ENCODE measurements at regions not wholly inside any gene's neighbourhood (a gene's known extent, or its start where the extent isn't known, plus 50 kb on each side); places are given as distances from the start of the nearest gene placed in this dataset.
"Not testable (repeated sequence)": the region's sequence is repeated elsewhere in the genome, so short reads cannot be mapped to it uniquely, and the experiment has no call there.

GRCh38 chr6:140554421-140554820 is 1180.0 kb upstream of the CITED2 start:
- no peak for DNase-seq

- no peak for DNase-seq
These were observed 1173.9 kb upstream of the CITED2 start for GRCh38 chr6:140548366-140548765.

DNA sequence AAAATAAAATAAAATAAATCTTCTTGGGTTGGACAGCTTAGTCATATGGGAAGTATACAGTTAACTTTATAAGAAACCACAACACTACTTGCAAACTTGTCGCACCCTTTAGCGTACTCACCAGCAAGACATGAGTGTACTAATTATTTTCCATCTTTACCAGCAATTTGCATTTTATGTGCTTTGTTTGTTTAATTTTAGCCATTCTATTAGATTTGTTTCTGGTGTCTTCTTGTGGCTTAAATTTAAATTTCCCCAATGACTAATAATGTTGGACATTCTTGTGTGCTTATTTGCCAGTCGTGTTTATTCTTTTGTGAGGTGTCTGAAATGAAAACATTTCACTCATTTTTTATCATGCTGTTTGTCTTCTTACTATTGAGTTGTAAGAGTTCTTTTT is 1172.2 kb upstream of the CITED2 start:
- DNase-seq: no peak

- DNase-seq: no peak
These were observed 1170.0 kb upstream of the CITED2 start for GRCh38 chr6:140544431-140544830.

GRCh38 chr6:140542863-140543262 is 1168.4 kb upstream of the CITED2 start:
- DNase-seq: no peak

- DNase-seq: no peak
These were observed 1166.8 kb upstream of the CITED2 start for GRCh38 chr6:140541288-140541687.

GRCh38 chr6:140540743-140541142 is 1166.3 kb upstream of the CITED2 start:
- no peak for DNase-seq

DNA sequence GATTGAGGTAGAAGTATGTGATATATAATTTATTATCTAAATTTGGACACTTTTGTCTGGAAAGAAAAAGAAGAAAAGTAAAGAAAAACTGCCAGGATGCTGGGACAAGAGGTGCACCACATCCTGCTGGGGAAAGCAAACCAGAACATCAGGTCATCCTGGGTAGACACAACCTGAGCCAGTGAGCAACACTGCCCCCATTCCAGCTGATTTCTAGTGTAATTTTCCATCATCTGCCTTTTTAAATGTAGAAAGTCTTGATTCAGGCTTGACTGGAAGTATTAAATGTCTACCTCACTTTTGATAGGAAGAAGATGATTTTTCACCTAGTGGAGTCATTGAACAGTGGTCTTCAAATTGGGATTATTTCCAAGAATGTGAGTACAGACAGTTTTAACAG is 1164.5 kb upstream of the CITED2 start:
- no peak for DNase-seq

- DNase-seq: no peak
These were observed 1163.6 kb upstream of the CITED2 start for GRCh38 chr6:140537834-140538705.

DNA sequence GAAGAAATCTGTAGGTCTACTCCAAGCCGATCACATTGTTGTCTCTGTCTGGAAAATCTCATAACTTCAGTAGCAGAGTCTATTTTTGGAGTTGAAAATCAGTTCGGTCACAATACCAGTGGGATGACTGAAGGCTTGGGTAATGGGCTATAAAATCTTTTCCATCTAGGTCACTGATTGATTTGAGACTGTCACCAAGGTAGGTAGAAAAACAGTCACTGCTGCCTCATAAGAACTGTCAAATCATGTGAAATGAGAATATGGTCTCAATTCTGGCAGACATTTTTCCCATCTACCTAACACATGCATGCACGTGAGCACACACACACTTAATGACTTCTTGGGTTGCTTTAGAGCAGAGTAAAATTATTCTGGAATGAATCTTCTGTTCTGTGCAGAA is 1162.8 kb upstream of the CITED2 start:
- DNase-seq: no peak

DNA sequence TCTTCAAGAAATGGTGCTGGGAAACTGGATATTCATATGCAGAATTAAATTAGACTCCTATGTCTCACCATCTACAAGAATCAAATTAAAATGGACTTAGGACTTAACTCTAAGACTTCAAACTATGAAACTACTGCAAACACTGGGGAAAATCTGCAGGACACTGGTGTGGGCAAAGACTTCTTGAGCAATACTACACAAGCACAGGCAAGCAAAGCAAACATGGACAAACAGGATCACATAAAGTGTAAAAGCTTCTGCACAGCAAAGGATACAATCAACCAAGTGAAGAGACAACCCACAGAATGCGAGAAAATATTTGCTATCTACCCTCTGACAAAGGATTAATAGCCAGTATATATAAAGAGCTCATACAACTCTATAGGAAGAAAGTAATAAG is 1161.1 kb upstream of the CITED2 start:
- DNase-seq: no peak

DNA sequence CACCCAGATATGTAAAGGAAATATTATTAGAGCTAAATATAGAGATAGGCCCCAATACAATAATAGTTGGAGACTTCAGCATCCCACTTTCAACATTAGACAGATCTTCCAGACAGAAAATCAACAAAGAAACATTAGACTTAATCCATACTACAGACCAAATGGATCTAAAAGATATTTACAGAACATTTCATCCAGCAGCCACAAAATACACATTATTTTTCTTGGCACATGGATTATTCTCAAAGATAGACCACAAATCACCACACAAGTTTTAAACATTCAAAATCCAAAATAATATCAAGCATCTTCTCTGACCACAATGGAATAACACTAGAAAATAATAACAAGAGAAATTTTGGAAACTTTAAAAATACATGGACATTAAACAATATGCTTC is 1159.1 kb upstream of the CITED2 start:
- no peak for DNase-seq

- no peak for DNase-seq
These were observed 1130.3 kb upstream of the CITED2 start for GRCh38 chr6:140504776-140505175.

- DNase-seq: no peak
These were observed 1126.4 kb upstream of the CITED2 start for GRCh38 chr6:140500849-140501248.

DNA sequence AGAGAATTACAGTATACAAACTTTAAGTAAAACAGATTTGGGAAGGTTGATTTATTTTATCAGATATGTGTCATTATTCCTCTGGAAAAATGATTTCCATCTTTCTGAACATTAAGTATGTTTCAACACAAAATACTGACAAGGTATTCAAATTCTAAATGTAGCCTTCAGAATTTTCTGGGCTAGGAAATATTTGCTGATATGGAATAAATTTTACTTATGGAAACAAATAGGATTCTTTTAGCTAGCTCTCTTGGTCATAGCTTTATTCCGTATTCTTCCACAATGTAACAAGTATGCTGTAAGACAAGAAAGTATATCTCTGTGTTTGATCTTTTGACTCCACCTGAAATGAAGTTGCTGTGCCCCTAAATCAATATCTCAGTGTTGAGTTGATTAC is 1125.2 kb upstream of the CITED2 start:
- DNase-seq: no peak

DNA sequence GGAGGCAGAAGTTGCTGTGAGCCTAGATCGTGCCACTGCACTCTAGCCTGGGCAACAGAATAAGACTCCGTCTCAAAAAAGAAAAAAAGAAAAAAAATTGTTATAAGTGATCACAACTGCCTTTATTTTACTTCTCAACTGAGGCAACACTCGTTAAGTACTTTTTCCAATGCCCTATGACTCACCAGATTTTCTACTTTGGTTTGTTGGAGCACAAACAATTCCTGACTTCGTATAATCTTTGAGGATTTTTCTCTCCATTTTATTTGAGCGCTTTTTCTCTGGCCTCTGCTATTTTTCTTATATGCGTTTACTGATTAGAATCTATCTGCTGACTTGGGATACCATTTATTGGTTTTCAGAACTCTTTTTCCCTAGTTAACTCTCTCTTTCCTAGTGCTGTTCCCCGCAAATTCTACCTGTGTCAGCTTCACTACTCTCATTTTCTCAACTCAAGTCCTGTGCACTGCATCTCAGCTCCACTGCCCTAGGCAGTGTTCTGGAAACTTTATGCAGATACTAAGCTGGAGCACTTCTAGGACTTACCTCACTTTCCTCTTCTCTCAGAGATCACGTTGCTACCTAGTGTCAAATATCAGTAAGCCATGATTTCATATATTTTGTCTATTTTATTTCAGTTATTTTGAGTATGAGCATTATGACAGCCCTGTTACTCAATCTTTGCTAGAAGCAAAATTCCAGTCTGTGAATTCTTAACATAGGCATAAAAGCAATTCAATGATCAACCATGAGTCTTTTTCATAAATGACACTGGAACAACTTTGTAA is 1120.1 kb upstream of the CITED2 start:
- no peak for DNase-seq

DNA sequence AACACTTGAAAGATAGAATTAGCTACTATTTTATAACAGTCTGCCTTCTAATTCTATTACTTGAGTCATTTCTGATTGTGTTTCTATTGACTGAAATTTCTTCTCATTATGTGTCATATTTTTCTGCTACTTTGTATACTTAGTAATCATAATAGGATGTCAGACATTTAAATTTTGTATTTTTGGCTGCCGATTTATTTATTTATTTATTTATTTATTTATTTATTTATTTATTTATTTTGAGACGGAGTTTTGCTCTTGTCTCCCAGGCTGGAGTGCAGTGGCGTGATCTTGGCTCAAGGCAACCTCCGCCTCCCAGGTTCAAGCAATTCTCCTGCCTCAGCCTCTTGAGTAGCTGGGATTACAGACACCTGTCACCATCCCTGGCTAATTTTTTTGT is 1119.0 kb upstream of the CITED2 start:
- not testable (repeated sequence) for DNase-seq

- DNase-seq: no peak
These were observed 1115.6 kb upstream of the CITED2 start for GRCh38 chr6:140490081-140490480.

- DNase-seq: no peak
These were observed 1113.1 kb upstream of the CITED2 start for GRCh38 chr6:140487586-140487985.

DNA sequence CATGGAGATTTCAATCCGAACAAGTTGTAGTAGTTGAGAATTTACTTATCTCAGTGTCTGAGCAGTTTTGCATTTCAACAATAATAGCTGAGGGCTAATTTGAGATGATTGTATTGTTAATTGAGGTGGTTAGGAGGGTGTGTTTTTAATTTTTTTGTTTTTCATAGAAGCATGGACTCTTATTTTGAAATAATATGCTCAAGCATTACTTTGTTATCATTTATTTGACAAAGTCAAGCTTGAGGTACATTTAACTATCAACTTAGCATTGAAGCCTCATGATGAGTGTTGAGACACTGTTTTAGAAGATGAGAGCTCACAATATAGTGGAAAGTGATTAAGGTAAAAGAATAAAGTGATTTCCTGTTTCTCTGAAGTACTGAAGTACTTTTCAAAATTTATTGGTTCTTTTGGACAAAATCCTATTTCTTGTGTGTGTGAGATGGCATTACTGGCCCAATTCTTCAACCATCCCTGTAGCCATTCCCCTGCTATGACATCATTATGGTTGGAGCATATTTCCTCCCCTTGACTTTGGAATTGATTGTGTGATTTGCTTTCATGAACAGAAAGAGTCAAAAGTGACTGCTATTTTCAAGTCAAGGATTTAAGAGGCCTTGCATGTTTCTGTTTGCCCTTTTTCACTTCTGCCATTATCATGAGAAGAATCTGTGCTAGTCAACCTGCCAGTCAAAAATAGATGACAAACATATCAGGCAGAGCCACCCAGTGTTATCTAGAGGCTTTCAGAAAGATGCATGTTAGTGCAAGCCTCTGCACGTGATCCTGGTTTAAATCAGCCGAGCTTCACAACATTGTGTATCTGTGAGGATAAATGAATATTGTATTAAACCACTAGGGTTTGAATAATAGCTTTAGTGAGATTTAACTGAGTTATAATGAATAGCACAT is 1112.3 kb upstream of the CITED2 start:
- no peak for DNase-seq

GRCh38 chr6:140485740-140486449 is 1111.4 kb upstream of the CITED2 start:
- no peak for DNase-seq

DNA sequence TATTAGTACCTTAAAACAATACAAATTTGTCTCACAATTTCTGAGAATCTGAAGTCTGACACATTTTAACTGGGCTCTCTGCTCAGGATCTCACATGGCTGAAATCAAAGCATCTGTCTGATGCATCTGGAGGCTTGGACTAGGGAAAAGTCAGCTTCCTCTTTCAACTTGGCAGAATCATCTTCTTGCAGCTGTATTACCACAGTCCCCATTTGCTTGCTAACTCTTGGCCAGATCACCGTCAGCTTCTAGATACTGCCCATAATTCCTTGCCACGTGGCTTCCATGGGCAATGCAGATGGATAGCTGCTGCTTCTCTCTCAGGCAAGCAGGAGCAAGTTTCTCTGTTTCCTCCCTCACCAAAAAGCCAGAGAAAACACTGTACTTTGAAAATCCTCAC is 1106.4 kb upstream of the CITED2 start:
- DNase-seq: no peak

DNA sequence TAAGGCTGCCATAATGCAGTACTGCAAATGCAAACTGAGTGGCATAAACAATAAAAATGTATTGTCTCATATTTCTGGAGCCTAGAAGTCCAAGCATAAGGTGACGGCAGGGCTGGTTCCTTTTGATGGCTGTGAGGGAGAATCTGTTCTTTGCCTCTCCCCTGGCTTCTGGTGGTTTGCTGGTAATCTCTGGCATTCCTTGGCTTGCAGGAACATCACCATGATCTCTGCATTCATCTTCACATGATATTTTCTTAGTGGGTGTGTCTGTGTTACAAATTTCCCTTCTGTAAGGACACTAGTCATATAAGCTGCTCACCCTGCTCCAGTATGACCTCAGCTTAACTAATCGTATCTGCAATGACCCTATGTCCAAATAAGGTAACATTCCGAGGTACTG is 1104.2 kb upstream of the CITED2 start:
- DNase-seq: no peak

Data from NCI-H345 (cell line).